GM12878 (cell line): ENCODE measurements at regions not wholly inside any gene's neighbourhood (a gene's known extent, or its start where the extent isn't known, plus 50 kb on each side); places are given as distances from the start of the nearest gene placed in this dataset.

ENCODE experiments used
- CBFB ChIP-seq: IDR thresholded peaks from 2 replicates; pipeline ENCODE4 v1.6.1; 2016; ENCODE audit warnings: antibody characterized with exemption, low read depth
- CEBPB ChIP-seq, 2 experiments: fragments of 150-350 bp in 1 of 2; IDR thresholded peaks; 2 replicates each; pipeline ENCODE4 v1.6.1; 2012 to 2014; ENCODE audit warnings: low read depth in 2 of 2, low read length in 2 of 2, borderline replicate concordance in 1 of 2, inconsistent platforms in 1 of 2
- CREB1 ChIP-seq: IDR thresholded peaks from 2 replicates; pipeline ENCODE4 v1.6.1; 2012; ENCODE audit warnings: low read depth, mild to moderate bottlenecking, inconsistent platforms
- FOXK2 ChIP-seq: fragments of 450-650 bp; IDR thresholded peaks from 2 replicates; pipeline ENCODE4 v1.6.1; 2017; ENCODE audit warnings: mild to moderate bottlenecking, moderate library complexity
- MEF2A ChIP-seq: IDR thresholded peaks from 2 replicates; pipeline ENCODE4 v1.6.1; 2011; ENCODE audit warnings: low read depth, mild to moderate bottlenecking, low read length, moderate library complexity; ENCODE audit not compliant: insufficient read depth
- MYC ChIP-seq: IDR thresholded peaks from 2 replicates; pipeline ENCODE4 v1.6.1; 2011; ENCODE audit warnings: mild to moderate bottlenecking, low read length, moderate library complexity, inconsistent platforms; ENCODE audit not compliant: insufficient read depth, insufficient replicate concordance, insufficient read length, severe bottlenecking
- SPI1 ChIP-seq: IDR thresholded peaks from 2 replicates; pipeline ENCODE4 v1.6.1; 2011; ENCODE audit warnings: low read depth, mild to moderate bottlenecking, low read length, moderate library complexity, borderline replicate concordance; ENCODE audit not compliant: insufficient read depth
- TF ChIP-seq, protein P1 (sequence below): IDR thresholded peaks from 2 replicates; pipeline ENCODE4 v1.6.1; 2012; ENCODE audit warnings: mild to moderate bottlenecking, low read depth, low read length
- TF ChIP-seq, protein P2 (sequence below): fragments of 450-650 bp; IDR thresholded peaks from 2 replicates; pipeline ENCODE4 v1.6.1; 2016; ENCODE audit warnings: mild to moderate bottlenecking
- TF ChIP-seq, protein P3 (sequence below), 3 experiments: IDR thresholded peaks in 2 of 3; conservative IDR thresholded peaks in 1 of 3; 2 replicates each; pipeline ENCODE4 v1.5.1; 2011; ENCODE audit warnings: low read depth in 3 of 3, low read length in 3 of 3, mild to moderate bottlenecking in 3 of 3, control low read depth in 2 of 3, moderate library complexity in 2 of 3, inconsistent platforms in 1 of 3, mixed read lengths in 1 of 3; ENCODE audit not compliant: control insufficient read depth in 2 of 3, insufficient read depth in 1 of 3; ENCODE audit errors: extremely low read depth in 1 of 3
- TF ChIP-seq, protein P4 (sequence below): IDR thresholded peaks from 2 replicates; pipeline ENCODE4 v1.6.1; 2012; ENCODE audit warnings: low read depth, low read length, improper control_type of control experiment

DNA sequence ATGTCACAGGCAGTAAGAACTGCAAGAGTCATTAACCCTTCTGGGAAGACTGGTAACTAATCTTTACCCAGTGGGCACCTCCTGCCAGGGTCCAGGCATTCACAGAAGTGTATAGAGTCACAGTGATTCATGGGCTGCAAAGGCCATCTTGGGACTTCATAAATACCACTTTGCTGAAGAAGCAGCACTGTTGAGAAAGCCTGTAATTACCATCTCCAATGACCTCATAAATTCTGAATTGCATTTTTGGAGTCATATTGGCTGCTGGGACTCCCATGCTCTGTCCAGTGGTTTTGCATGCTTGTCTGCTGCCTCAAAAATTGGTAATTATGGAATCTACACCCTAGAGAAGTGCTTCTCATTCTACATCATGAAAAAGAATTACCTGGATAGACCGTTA lies 837.2 kb downstream of the NTRK3 start:
- TF ChIP-seq CEBPB (IDR thresholded peaks at IDR 0.05; ENCODE audit: borderline replicate concordance in 1 of 2, low read depth in 2 of 2, low read length in 2 of 2) (no peak), MEF2A (no peak), FOXK2 (no peak), MYC (no peak), CREB1 (no peak), CBFB (no peak), SPI1 (no peak)
- TF ChIP-seq, protein P1, sequence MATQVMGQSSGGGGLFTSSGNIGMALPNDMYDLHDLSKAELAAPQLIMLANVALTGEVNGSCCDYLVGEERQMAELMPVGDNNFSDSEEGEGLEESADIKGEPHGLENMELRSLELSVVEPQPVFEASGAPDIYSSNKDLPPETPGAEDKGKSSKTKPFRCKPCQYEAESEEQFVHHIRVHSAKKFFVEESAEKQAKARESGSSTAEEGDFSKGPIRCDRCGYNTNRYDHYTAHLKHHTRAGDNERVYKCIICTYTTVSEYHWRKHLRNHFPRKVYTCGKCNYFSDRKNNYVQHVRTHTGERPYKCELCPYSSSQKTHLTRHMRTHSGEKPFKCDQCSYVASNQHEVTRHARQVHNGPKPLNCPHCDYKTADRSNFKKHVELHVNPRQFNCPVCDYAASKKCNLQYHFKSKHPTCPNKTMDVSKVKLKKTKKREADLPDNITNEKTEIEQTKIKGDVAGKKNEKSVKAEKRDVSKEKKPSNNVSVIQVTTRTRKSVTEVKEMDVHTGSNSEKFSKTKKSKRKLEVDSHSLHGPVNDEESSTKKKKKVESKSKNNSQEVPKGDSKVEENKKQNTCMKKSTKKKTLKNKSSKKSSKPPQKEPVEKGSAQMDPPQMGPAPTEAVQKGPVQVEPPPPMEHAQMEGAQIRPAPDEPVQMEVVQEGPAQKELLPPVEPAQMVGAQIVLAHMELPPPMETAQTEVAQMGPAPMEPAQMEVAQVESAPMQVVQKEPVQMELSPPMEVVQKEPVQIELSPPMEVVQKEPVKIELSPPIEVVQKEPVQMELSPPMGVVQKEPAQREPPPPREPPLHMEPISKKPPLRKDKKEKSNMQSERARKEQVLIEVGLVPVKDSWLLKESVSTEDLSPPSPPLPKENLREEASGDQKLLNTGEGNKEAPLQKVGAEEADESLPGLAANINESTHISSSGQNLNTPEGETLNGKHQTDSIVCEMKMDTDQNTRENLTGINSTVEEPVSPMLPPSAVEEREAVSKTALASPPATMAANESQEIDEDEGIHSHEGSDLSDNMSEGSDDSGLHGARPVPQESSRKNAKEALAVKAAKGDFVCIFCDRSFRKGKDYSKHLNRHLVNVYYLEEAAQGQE = no peak
- TF ChIP-seq, protein P2, sequence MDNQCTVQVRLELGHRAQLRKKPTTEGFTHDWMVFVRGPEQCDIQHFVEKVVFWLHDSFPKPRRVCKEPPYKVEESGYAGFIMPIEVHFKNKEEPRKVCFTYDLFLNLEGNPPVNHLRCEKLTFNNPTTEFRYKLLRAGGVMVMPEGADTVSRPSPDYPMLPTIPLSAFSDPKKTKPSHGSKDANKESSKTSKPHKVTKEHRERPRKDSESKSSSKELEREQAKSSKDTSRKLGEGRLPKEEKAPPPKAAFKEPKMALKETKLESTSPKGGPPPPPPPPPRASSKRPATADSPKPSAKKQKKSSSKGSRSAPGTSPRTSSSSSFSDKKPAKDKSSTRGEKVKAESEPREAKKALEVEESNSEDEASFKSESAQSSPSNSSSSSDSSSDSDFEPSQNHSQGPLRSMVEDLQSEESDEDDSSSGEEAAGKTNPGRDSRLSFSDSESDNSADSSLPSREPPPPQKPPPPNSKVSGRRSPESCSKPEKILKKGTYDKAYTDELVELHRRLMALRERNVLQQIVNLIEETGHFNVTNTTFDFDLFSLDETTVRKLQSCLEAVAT = no peak
- TF ChIP-seq, protein P3, sequence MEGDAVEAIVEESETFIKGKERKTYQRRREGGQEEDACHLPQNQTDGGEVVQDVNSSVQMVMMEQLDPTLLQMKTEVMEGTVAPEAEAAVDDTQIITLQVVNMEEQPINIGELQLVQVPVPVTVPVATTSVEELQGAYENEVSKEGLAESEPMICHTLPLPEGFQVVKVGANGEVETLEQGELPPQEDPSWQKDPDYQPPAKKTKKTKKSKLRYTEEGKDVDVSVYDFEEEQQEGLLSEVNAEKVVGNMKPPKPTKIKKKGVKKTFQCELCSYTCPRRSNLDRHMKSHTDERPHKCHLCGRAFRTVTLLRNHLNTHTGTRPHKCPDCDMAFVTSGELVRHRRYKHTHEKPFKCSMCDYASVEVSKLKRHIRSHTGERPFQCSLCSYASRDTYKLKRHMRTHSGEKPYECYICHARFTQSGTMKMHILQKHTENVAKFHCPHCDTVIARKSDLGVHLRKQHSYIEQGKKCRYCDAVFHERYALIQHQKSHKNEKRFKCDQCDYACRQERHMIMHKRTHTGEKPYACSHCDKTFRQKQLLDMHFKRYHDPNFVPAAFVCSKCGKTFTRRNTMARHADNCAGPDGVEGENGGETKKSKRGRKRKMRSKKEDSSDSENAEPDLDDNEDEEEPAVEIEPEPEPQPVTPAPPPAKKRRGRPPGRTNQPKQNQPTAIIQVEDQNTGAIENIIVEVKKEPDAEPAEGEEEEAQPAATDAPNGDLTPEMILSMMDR (IDR thresholded peaks at IDR 0.05 in 2 of 3, conservative IDR thresholded peaks at IDR 0.05 in 1 of 3; ENCODE audit: control insufficient read depth in 2 of 3, extremely low read depth in 1 of 3, insufficient read depth in 1 of 3, low read depth in 3 of 3, low read length in 3 of 3) = no peak
- TF ChIP-seq, protein P4, sequence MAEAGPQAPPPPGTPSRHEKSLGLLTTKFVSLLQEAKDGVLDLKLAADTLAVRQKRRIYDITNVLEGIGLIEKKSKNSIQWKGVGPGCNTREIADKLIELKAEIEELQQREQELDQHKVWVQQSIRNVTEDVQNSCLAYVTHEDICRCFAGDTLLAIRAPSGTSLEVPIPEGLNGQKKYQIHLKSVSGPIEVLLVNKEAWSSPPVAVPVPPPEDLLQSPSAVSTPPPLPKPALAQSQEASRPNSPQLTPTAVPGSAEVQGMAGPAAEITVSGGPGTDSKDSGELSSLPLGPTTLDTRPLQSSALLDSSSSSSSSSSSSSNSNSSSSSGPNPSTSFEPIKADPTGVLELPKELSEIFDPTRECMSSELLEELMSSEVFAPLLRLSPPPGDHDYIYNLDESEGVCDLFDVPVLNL = no peak
